HepG2 (cell line): ENCODE measurements at regions not wholly inside any gene's neighbourhood (a gene's known extent, or its start where the extent isn't known, plus 50 kb on each side); places are given as distances from the start of the nearest gene placed in this dataset.

Source experiments
- ATAC-seq: fragments of 200-7000 bp; cut with Tn5 transposase; 3 replicates; pipeline ENCODE4 v1.9.1; 2020; ENCODE audit warnings: mild to moderate bottlenecking, moderate library complexity
- BruUV-seq: library from RNA; stranded (reverse); fragments of 400-500 nt; replicated peaks from 2 replicates; lab custom pipeline; 2021; lab: Mats Ljungman, UMichigan
- CTCF ChIA-PET: fragments of 300-600 bp; formaldehyde crosslinking; extraction: SDS; loops from one replicate; lab custom pipeline; 2021; ENCODE audit warnings: low total read pairs, inconsistent platforms, low intra/inter-chr PET ratio; lab: Yijun Ruan, JAX
- POLR2A ChIA-PET: fragments of 350-600 bp; sonication (Branson Sonifier 250); formaldehyde crosslinking; loops from one replicate; lab custom pipeline; 2020; ENCODE audit warnings: antibody characterized with exemption, inconsistent platforms; lab: Yijun Ruan, JAX
- DNase-seq: peaks from one replicate; pipeline ENCODE4 v3.0.0-alpha.2; 2015; ENCODE audit warnings: low spot score
- FAIRE-seq: peaks from 3 replicates; lab custom pipeline; 2011; peaks lifted over from hg19 to GRCh38; lab: Jason Lieb, UNC
- H2AFZ ChIP-seq: one replicate; pipeline ENCODE4 v1.6.1; 2011; ENCODE audit warnings: low read length, inconsistent platforms
- H3K27ac ChIP-seq: fragments of 300-600 bp; 3 replicates; pipeline ENCODE4 v1.8.0; 2011; ENCODE audit warnings: mixed run types, mild to moderate bottlenecking, mixed read lengths, low read length, inconsistent platforms; ENCODE audit not compliant: insufficient read depth; ENCODE audit errors: extremely low read length
- H3K27me3 ChIP-seq, 2 experiments: fragments of 200-600 bp in 1 of 2; 2 replicates in 1 of 2; 3 replicates in 1 of 2; pipeline versions ENCODE4 v1.6.0 to v1.8.0; 2011; ENCODE audit warnings: low read length in 2 of 2, mild to moderate bottlenecking in 2 of 2, moderate library complexity in 2 of 2, inconsistent platforms in 1 of 2; ENCODE audit not compliant: insufficient read depth in 2 of 2, control insufficient read depth in 1 of 2
- H3K36me3 ChIP-seq, 2 experiments: fragments of 200-600 bp in 1 of 2; replicated peaks in 1 of 2; 2 replicates in 1 of 2; 3 replicates in 1 of 2; pipeline versions ENCODE4 v1.5.1 to v1.8.0; 2011; ENCODE audit warnings: low read length in 2 of 2, inconsistent platforms in 1 of 2; ENCODE audit not compliant: insufficient read depth in 2 of 2, control insufficient read depth in 1 of 2
- H3K4me1 ChIP-seq: 2 replicates; pipeline ENCODE4 v1.5.1; 2012; ENCODE audit warnings: low read length, inconsistent platforms; ENCODE audit not compliant: insufficient read depth
- H3K4me2 ChIP-seq: 2 replicates; pipeline ENCODE4 v1.6.0; 2011; ENCODE audit warnings: low read depth, low read length, inconsistent platforms
- H3K4me3 ChIP-seq, 3 experiments: fragments of 200-600 bp in 1 of 3; sonication (generic), shearing (Covaris generic) in 1 of 3; replicated peaks in 1 of 3; 2 replicates each; pipeline ENCODE4 v1.5.1; 2011 to 2016; ENCODE audit warnings: low read length in 3 of 3, inconsistent platforms in 2 of 3, low read depth in 2 of 3, mild to moderate bottlenecking in 2 of 3, control low read depth in 1 of 3, mixed read lengths in 1 of 3; ENCODE audit not compliant: insufficient read depth in 1 of 3
- H3K79me2 ChIP-seq: one replicate; pipeline ENCODE4 v1.6.1; 2011; ENCODE audit warnings: low read length, inconsistent platforms; ENCODE audit not compliant: insufficient read depth
- H3K9ac ChIP-seq: 2 replicates; pipeline ENCODE4 v1.6.0; 2011; ENCODE audit warnings: mild to moderate bottlenecking, low read depth, low read length, inconsistent platforms; ENCODE audit not compliant: insufficient read depth
- H3K9me3 ChIP-seq: 2 replicates; pipeline ENCODE4 v1.5.1; 2012; ENCODE audit warnings: mild to moderate bottlenecking, low read length
- H4K20me1 ChIP-seq: 2 replicates; pipeline ENCODE4 v1.6.0; 2011; ENCODE audit warnings: inconsistent platforms, mild to moderate bottlenecking, low read length, moderate library complexity; ENCODE audit not compliant: insufficient read depth
- HOXA5 ChIP-seq: sonication (generic); formaldehyde crosslinking; IDR thresholded peaks from 2 replicates; pipeline ENCODE4 v1.4.0; 2020; ENCODE audit warnings: missing genetic modification reagents
- JUN ChIP-seq: sonication (generic); formaldehyde crosslinking; IDR thresholded peaks from 2 replicates; pipeline ENCODE4 v1.4.0; 2020; ENCODE audit warnings: mild to moderate bottlenecking, missing genetic modification reagents
- MEIS2 ChIP-seq: sonication (generic); formaldehyde crosslinking; IDR thresholded peaks from 2 replicates; pipeline ENCODE4 v1.9.0; 2021; ENCODE audit warnings: mild to moderate bottlenecking, missing genetic modification reagents
- MIER2 ChIP-seq: IDR thresholded peaks from 2 replicates; pipeline ENCODE4 v1.6.1; 2016; ENCODE audit warnings: missing biosample characterization, missing genetic modification reagents
- MTERF4 ChIP-seq: sonication (generic); formaldehyde crosslinking; IDR thresholded peaks from 2 replicates; pipeline ENCODE4 v1.8.0; 2023; ENCODE audit warnings: mild to moderate bottlenecking, missing genetic modification reagents
- ZFP37 ChIP-seq: sonication (generic); formaldehyde crosslinking; IDR thresholded peaks from 2 replicates; pipeline ENCODE4 v1.4.0; 2020; ENCODE audit warnings: missing genetic modification reagents, borderline replicate concordance
- ZNF337 ChIP-seq: sonication (generic); formaldehyde crosslinking; IDR thresholded peaks from 2 replicates; pipeline ENCODE4 v1.5.1; 2020; ENCODE audit warnings: missing genetic modification reagents, low read depth, mild to moderate bottlenecking, borderline replicate concordance
- ZNF570 ChIP-seq: sonication (generic); formaldehyde crosslinking; IDR thresholded peaks from 2 replicates; pipeline ENCODE4 v1.4.0; 2020; ENCODE audit warnings: mild to moderate bottlenecking, missing genetic modification reagents, borderline replicate concordance
- ZNF7 ChIP-seq: IDR thresholded peaks from 2 replicates; pipeline ENCODE4 v1.6.1; 2016; ENCODE audit warnings: missing biosample characterization, missing genetic modification reagents
- ZNF776 ChIP-seq: sonication (generic); formaldehyde crosslinking; IDR thresholded peaks from 2 replicates; pipeline ENCODE4 v1.4.0; 2020; ENCODE audit warnings: mild to moderate bottlenecking, missing genetic modification reagents
- WGBS: methylation state at CpG from one replicate; pipeline ENCODE4 v1.1.6; 2017; ENCODE audit warnings: low lambda C conversion rate; 5-methylcytosine and 5-hydroxymethylcytosine counted together
- in situ Hi-C: cut with HindIII; loops from 2 replicates; pipeline ENCODE4 v1.10.0; 2017; ENCODE audit warnings: low pct_unique_long_range_greater_than_20kb; ENCODE audit not compliant: extremely low pct_ligation_motif_present
- intact Hi-C: fragments of 100-400 bp; cut with micrococcal nuclease; formaldehyde crosslinking; loops from one replicate; pipeline ENCODE4 v1.10.0; 2022; ENCODE audit not compliant: unreplicated experiment
- TF ChIP-seq, protein P1 (sequence below): IDR thresholded peaks from 2 replicates; pipeline ENCODE4 v1.6.1; 2016; ENCODE audit warnings: low read depth, control low read depth
- TF ChIP-seq, protein P2 (sequence below): sonication (generic); formaldehyde crosslinking; IDR thresholded peaks from 2 replicates; pipeline ENCODE4 v1.5.1; 2020; ENCODE audit warnings: missing genetic modification reagents, mild to moderate bottlenecking, borderline replicate concordance

GRCh38 chr1:217184854-217185253 lies 446.0 kb downstream of the GPATCH2 start:
- H3K4me2 ChIP-seq, result no peak overlapping the region
- intact Hi-C loops (loop anchor here (5.0 kb wide), 1 partner anchor 1067 kb away; no protein-coding TSS in a partner anchor), in situ Hi-C loops (no loop called here)
- no TSS peak for BruUV-seq
- no peaks in the 10 kb centered on the region for H3K79me2 ChIP-seq
- H2AFZ ChIP-seq, result no peak overlapping the region
- no peak overlapping the region for H3K9ac ChIP-seq
- no peak for TF ChIP-seq JUN (CRISPR knock-in tag)
- TF ChIP-seq HOXA5 (CRISPR knock-in tag), result no peak
- TF ChIP-seq ZNF776 (CRISPR knock-in tag), result no peak
- TF ChIP-seq ZFP37 (CRISPR knock-in tag), result no peak
- TF ChIP-seq ZNF7 (CRISPR knock-in tag), result no peak
- TF ChIP-seq, protein P1, sequence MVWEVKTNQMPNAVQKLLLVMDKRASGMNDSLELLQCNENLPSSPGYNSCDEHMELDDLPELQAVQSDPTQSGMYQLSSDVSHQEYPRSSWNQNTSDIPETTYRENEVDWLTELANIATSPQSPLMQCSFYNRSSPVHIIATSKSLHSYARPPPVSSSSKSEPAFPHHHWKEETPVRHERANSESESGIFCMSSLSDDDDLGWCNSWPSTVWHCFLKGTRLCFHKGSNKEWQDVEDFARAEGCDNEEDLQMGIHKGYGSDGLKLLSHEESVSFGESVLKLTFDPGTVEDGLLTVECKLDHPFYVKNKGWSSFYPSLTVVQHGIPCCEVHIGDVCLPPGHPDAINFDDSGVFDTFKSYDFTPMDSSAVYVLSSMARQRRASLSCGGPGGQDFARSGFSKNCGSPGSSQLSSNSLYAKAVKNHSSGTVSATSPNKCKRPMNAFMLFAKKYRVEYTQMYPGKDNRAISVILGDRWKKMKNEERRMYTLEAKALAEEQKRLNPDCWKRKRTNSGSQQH (CRISPR knock-in tag), result no peak
- no peak for TF ChIP-seq ZNF337
- TF ChIP-seq MTERF4, result no peak
- TF ChIP-seq, protein P2, sequence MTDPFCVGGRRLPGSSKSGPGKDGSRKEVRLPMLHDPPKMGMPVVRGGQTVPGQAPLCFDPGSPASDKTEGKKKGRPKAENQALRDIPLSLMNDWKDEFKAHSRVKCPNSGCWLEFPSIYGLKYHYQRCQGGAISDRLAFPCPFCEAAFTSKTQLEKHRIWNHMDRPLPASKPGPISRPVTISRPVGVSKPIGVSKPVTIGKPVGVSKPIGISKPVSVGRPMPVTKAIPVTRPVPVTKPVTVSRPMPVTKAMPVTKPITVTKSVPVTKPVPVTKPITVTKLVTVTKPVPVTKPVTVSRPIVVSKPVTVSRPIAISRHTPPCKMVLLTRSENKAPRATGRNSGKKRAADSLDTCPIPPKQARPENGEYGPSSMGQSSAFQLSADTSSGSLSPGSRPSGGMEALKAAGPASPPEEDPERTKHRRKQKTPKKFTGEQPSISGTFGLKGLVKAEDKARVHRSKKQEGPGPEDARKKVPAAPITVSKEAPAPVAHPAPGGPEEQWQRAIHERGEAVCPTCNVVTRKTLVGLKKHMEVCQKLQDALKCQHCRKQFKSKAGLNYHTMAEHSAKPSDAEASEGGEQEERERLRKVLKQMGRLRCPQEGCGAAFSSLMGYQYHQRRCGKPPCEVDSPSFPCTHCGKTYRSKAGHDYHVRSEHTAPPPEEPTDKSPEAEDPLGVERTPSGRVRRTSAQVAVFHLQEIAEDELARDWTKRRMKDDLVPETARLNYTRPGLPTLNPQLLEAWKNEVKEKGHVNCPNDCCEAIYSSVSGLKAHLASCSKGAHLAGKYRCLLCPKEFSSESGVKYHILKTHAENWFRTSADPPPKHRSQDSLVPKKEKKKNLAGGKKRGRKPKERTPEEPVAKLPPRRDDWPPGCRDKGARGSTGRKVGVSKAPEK (CRISPR knock-in tag), result no peak
- TF ChIP-seq ZNF570 (CRISPR knock-in tag), result no peak
- no peak for TF ChIP-seq MEIS2 (CRISPR knock-in tag)
- no peak for TF ChIP-seq MIER2 (CRISPR knock-in tag)
- H3K27ac ChIP-seq, result no peak overlapping the region
- H4K20me1 ChIP-seq, result no peaks in the 10 kb centered on the region
- peaks cover 32% of the 10 kb centered on the region for H3K9me3 ChIP-seq
- DNase-seq, result no peak
- no peak for ATAC-seq
- WGBS, result 0% methylated on average over 2 of the region's 2 CpGs
- ChIA-PET POLR2A (no interaction called here), CTCF (no interaction called here)
- H3K4me1 ChIP-seq, result no peaks in the 10 kb centered on the region
- no peak overlapping the region for H3K4me3 ChIP-seq
- H3K27me3 ChIP-seq, result no peaks in the 10 kb centered on the region
- H3K36me3 ChIP-seq, result no peaks in the 10 kb centered on the region
- FAIRE-seq, result no peak
